ENCODE measurements at regions not wholly inside any gene's neighbourhood (a gene's known extent, or its start where the extent isn't known, plus 50 kb on each side); places are given as distances from the start of the nearest gene placed in this dataset.
"Not testable (repeated sequence)": the region's sequence is repeated elsewhere in the genome, so short reads cannot be mapped to it uniquely, and the experiment has no call there.

DNA sequence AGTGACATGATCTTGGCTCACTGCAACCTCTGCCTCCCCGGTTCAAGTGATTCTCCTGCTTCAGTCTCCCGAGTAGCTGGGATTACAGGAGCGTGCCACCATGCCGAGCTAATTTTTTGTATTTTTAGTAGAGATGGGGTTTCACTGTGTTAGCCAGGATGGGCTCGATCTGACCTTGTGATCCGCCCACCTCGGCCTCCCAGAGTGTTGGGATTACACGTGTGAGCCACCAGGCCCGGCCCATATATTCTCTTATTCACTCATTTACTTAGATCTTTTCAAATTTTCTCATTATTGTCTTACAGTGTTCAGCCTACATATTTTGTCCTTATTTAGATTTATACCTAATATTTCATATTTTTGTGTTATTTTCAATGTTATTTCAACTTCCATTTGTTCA is 410.7 kb downstream of the CCSER2 start:
- H3K4me3 Mint-ChIP-seq; H3K9me3 Mint-ChIP-seq; intact Hi-C loops (cut with micrococcal nuclease); H3K27me3 Mint-ChIP-seq (ENCODE audit: low read depth); H3K4me1 Mint-ChIP-seq (ENCODE audit: low read depth); H3K27ac Mint-ChIP-seq; DNase-seq; CTCF ChIA-PET; H3K36me3 Mint-ChIP-seq (ENCODE audit: low read depth): not testable (repeated sequence)

DNA sequence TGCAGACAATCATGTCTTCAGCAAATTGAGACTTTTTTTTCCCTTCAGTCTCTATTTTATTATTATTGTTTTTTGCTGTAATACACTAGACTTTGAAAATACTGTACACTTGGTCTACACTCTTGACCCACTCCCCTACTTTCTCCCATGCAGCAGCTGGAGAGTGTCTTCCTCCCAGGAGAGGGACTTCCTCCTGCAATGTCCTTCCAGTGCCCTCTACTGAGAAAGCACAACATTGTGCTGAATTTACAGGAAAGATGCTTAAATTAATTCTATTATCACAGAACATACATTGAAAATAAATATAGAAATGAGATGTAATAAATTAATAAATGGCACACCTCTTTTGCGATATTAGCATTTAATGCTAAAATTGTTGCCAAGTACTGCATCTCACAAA is 411.3 kb downstream of the CCSER2 start:
- Mint-ChIP-seq H3K4me3 (no peak overlapping the region), H3K36me3 (ENCODE audit: low read depth) (no peaks in the 10 kb centered on the region), H3K9me3 (peaks cover 3% of the 10 kb centered on the region), H3K4me1 (ENCODE audit: low read depth) (no peaks in the 10 kb centered on the region), H3K27me3 (ENCODE audit: low read depth) (peaks cover 3% of the 10 kb centered on the region), H3K27ac (no peak overlapping the region)
- intact Hi-C loops (cut with micrococcal nuclease), result no loop called here
- no peak for DNase-seq
- CTCF ChIA-PET, result no interaction called here

DNA sequence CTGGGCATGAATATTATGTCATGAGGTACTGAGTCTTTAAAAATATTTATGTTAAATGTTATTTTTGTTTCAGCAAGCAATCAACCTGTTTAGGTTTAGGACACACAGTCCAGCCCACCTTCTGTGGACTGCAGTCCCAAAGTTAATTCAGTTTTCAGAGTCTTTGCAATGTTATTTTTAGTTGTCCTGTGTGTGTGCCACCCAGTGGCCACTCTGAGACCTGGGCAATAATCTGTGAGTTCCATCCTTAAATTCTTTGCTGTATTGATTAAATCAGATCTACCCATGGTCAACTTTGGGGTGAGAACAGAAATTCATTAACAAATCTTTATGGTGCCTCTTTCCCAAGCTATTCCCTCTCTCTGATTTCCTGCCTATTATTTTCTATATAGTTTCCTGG is 415.1 kb downstream of the CCSER2 start:
- Mint-ChIP-seq H3K27ac (no peak overlapping the region), H3K4me3 (no peak overlapping the region), H3K36me3 (ENCODE audit: low read depth) (no peaks in the 10 kb centered on the region), H3K27me3 (ENCODE audit: low read depth) (peaks cover 6% of the 10 kb centered on the region), H3K4me1 (ENCODE audit: low read depth) (no peaks in the 10 kb centered on the region), H3K9me3 (peaks cover 3% of the 10 kb centered on the region)
- no peak for DNase-seq
- intact Hi-C loops (cut with micrococcal nuclease), result loop anchor here (1.0 kb wide), 1 partner anchor 203 kb away; no protein-coding TSS in a partner anchor
- CTCF ChIA-PET, result no interaction called here

DNA sequence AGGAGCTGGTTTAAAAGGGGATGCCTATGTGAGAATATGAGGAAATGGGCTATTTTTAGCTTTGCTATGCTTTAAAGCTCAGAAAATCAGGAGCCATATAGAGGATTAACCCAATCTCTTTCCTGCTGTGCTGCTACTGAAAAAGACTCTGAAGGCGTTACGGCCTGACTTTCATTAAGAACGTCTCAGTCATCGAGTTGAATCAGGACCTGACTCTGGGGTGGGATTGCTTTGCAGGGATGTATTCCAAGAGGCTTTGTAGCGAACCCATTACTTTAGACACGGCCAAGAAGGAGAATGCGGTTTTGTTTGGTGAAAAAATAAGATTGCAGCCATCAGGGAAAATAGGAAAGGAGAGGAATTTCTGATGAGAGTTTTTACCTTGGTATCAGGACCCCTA is 426.9 kb downstream of the CCSER2 start:
- no peak overlapping the region for H3K27ac Mint-ChIP-seq
- H3K4me1 Mint-ChIP-seq (ENCODE audit: low read depth), result no peaks in the 10 kb centered on the region

DNA sequence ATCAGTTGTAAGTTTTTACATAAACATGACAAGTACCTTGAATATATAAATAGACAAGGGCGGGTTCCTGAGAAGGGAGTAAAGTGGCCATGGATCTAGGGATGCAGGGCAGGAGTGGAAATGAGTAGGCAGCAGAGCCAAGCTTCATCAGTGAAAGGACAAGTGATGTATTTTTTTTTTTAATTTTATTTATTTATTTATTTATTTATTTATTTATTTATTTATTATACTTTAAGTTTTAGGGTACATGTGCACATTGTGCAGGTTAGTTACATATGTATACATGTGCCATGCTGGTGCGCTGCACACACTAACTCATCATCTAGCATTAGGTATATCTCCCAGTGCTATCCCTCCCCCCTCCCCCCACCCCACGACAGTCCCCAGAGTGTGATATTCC is 428.3 kb downstream of the CCSER2 start:
- H3K27me3 Mint-ChIP-seq (ENCODE audit: low read depth), result not testable (repeated sequence)

More for the DNA sequence above, 426.9 kb downstream of the CCSER2 start:
- CTCF ChIA-PET, result no interaction called here
- Mint-ChIP-seq H3K9me3 (no peaks in the 10 kb centered on the region), H3K27me3 (ENCODE audit: low read depth) (no peaks in the 10 kb centered on the region), H3K36me3 (ENCODE audit: low read depth) (no peaks in the 10 kb centered on the region), H3K4me3 (no peak overlapping the region)
- no peak for DNase-seq
- intact Hi-C loops (cut with micrococcal nuclease), result no loop called here

DNA sequence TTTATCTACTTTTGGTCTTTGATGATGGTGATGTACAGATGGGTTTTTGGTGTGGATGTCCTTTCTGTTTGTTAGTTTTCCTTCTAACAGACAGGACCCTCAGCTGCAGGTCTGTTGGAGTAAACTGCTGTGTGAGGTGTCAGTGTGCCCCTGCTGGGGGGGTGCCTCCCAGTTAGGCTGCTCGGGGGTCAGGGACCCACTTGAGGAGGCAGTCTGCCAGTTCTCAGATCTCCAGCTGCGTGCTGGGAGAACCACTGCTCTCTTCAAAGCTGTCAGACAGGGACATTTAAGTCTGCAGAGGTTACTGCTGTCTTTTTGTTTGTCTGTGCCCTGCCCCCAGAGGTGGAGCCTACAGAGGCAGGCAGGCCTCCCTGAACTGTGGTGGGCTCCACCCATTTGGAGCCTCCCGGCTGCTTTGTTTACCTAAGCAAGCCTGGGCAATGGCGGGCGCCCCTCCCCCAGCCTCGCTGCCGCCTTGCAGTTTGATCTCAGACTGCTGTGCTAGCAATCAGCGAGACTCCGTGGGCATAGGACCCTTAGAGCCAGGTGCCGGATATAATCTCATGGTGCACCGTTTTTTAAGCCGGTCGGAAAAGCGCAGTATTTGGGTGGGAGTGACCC is 433.7 kb downstream of the CCSER2 start:
- H3K9me3 Mint-ChIP-seq; CTCF ChIA-PET; H3K4me1 Mint-ChIP-seq (ENCODE audit: low read depth); DNase-seq; H3K4me3 Mint-ChIP-seq; H3K27ac Mint-ChIP-seq; H3K36me3 Mint-ChIP-seq (ENCODE audit: low read depth); H3K27me3 Mint-ChIP-seq (ENCODE audit: low read depth); intact Hi-C loops (cut with micrococcal nuclease): not testable (repeated sequence)

More for the DNA sequence above, 428.3 kb downstream of the CCSER2 start:
- H3K36me3 Mint-ChIP-seq (ENCODE audit: low read depth); DNase-seq; intact Hi-C loops (cut with micrococcal nuclease); H3K9me3 Mint-ChIP-seq; H3K27ac Mint-ChIP-seq; H3K4me1 Mint-ChIP-seq (ENCODE audit: low read depth); CTCF ChIA-PET; H3K4me3 Mint-ChIP-seq: not testable (repeated sequence)

DNA sequence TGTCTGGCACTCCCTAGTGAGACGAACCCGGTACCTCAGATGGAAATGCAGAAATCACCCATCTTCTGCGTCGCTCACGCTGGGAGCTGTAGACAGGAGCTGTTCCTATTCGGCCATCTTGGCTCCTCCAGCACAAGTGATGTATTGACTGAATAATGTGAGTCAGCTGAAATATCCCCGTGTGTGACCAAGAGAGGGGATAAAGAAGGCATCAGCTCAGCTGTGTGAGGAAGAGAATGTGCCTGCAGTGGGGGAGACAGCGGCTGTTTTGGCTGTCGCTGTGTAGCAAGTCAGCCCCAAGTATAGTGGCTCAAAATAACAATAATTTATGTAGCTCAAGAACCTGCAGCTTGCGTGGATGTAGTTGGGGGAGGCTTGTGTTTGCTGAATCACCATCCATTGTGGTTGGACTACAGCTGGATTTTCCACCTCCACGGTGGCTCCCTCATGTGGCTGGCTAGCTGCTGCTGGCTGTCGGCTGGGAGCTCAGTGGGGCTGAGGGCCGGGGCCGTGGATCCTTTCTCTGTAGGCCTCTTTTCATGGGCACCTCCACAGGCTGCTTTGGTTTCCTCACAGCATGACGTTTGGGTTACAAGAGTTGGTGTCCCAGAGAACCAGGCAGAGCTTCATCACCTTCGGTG is 434.5 kb downstream of the CCSER2 start:
- no peak for DNase-seq
- Mint-ChIP-seq H3K27ac (no peak overlapping the region), H3K9me3 (no peaks in the 10 kb centered on the region), H3K4me1 (ENCODE audit: low read depth) (no peaks in the 10 kb centered on the region), H3K27me3 (ENCODE audit: low read depth) (peaks cover 3% of the 10 kb centered on the region), H3K4me3 (no peak overlapping the region), H3K36me3 (ENCODE audit: low read depth) (no peaks in the 10 kb centered on the region)
- CTCF ChIA-PET, result no interaction called here
- intact Hi-C loops (cut with micrococcal nuclease), result no loop called here

DNA sequence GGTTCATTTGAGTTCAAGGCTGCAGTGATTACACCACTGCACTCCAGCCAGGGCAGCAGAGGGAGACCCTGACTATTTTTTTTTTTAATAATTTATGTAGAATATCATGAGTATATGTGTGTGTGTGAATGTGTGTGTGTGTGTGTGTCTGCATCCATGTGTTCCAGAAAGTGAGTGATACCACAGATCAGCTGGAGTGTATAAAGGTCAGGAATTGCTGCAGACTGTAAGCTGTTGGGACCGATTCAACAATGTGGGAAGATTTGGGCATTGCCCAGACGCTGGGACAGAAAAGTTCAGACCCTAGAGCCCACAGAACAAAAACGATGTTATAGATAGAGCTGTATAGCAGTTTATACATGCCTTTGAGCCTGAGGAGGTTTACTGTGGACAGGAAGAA is 435.6 kb downstream of the CCSER2 start:
- DNase-seq, result no peak
- Mint-ChIP-seq H3K9me3 (no peaks in the 10 kb centered on the region), H3K27me3 (ENCODE audit: low read depth) (peaks cover 3% of the 10 kb centered on the region), H3K27ac (no peak overlapping the region), H3K4me3 (no peak overlapping the region), H3K36me3 (ENCODE audit: low read depth) (no peaks in the 10 kb centered on the region), H3K4me1 (ENCODE audit: low read depth) (no peaks in the 10 kb centered on the region)
- intact Hi-C loops (cut with micrococcal nuclease), result no loop called here
- CTCF ChIA-PET, result no interaction called here

DNA sequence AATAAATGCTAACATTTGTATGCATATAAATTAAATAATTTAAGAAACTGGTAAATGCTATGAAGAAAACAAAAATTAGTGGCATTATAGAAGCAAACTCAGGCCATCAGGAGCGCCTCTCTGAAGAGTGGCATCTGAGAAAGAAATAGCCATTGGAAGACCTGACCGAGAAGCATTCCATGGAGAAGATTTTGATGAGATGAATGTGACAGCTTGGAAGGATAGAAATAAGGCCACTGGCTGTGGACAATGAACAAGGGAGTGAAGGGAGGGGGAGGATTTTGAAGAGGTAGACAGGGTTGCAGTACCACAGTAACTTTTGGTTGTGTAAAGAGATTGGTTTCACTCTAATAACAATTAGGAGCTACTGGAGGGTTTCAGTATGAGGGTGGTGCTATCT is 436.7 kb downstream of the CCSER2 start:
- H3K4me1 Mint-ChIP-seq (ENCODE audit: low read depth), result no peaks in the 10 kb centered on the region
- no peaks in the 10 kb centered on the region for H3K36me3 Mint-ChIP-seq (ENCODE audit: low read depth)
- CTCF ChIA-PET, result no interaction called here
- H3K27me3 Mint-ChIP-seq (ENCODE audit: low read depth), result peaks cover 3% of the 10 kb centered on the region
- DNase-seq, result no peak
- no peak overlapping the region for H3K4me3 Mint-ChIP-seq
- H3K9me3 Mint-ChIP-seq, result no peaks in the 10 kb centered on the region
- intact Hi-C loops (cut with micrococcal nuclease), result no loop called here
- no peak overlapping the region for H3K27ac Mint-ChIP-seq

DNA sequence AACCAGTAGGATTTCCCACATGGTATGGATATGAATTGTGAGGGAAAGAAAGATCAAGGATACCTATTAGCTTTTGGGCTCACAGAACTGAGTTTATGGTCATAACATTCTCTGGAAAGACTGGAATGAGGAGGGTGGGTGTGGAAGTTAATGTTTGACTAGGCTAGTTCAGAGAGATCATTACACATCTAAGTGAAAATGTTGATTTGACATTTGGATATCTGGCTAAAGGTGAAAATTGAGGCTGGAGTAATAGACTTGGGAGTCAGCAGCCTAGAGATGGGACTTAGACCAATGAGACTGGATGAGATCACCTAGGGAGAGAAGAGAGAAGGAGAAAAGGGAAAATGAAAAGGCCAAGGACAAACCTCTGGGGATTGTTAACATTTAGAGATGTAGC is 437.3 kb downstream of the CCSER2 start:
- CTCF ChIA-PET, result interaction anchor here (0.6 kb wide), 1 partner anchor 125 kb away, joined by 3 read pairs; no protein-coding TSS in a partner anchor
- Mint-ChIP-seq H3K27ac (no peak overlapping the region), H3K27me3 (ENCODE audit: low read depth) (peaks cover 3% of the 10 kb centered on the region), H3K9me3 (no peaks in the 10 kb centered on the region), H3K36me3 (ENCODE audit: low read depth) (no peaks in the 10 kb centered on the region), H3K4me1 (ENCODE audit: low read depth) (no peaks in the 10 kb centered on the region), H3K4me3 (no peak overlapping the region)
- intact Hi-C loops (cut with micrococcal nuclease), result no loop called here
- no peak for DNase-seq

DNA sequence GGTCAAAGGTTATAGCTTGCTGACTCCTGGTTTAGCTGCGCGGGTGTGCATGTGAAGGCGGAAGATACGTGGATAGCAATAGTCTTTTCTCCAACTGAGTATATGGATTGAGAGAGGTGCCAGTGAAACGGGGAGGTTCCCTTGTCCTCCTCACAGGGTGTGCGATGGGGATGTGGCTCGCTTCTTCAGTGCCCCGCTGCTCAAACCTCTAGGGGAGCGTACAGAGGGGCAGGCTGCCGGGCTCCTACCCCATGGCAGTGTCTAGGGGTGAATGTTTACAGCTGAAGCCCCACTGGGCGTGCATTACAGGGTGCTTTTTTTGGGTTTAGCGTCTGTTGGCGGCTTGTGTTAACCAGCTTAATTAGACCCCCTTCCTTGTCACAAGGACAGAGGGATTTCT is 438.5 kb downstream of the CCSER2 start:
- no peaks in the 10 kb centered on the region for H3K9me3 Mint-ChIP-seq
- intact Hi-C loops (cut with micrococcal nuclease), result no loop called here
- CTCF ChIA-PET, result no interaction called here

DNA sequence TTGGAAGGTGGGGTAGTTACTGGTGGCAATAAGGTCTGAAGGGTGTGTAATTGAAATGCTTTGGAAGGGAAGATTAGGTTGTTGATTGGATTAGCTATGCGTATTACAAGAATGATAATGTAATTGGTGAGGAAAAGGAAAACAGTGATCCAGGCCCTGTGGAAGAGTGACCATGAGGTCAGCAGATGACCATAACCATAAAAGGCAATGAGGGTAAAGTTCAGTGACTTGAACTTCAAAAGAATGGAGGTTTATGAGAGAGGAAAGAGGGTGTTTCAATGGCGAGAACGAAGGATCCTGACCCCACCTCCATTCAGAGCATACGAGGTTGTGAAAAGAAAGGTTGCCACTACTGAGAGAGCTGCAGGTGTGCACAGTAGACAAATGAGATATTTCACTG is 439.7 kb downstream of the CCSER2 start:
- no peak for DNase-seq
- H3K9me3 Mint-ChIP-seq, result no peaks in the 10 kb centered on the region
- H3K36me3 Mint-ChIP-seq (ENCODE audit: low read depth), result no peaks in the 10 kb centered on the region
- no peaks in the 10 kb centered on the region for H3K4me1 Mint-ChIP-seq (ENCODE audit: low read depth)
- CTCF ChIA-PET, result no interaction called here
- intact Hi-C loops (cut with micrococcal nuclease), result no loop called here
- H3K4me3 Mint-ChIP-seq, result no peak overlapping the region
- H3K27me3 Mint-ChIP-seq (ENCODE audit: low read depth), result peaks cover 3% of the 10 kb centered on the region
- H3K27ac Mint-ChIP-seq, result no peak overlapping the region

More for the DNA sequence above, 438.5 kb downstream of the CCSER2 start:
- H3K4me1 Mint-ChIP-seq (ENCODE audit: low read depth), result no peaks in the 10 kb centered on the region
- H3K27me3 Mint-ChIP-seq (ENCODE audit: low read depth), result peaks cover 3% of the 10 kb centered on the region
- no peak overlapping the region for H3K4me3 Mint-ChIP-seq
- no peak for DNase-seq
- H3K27ac Mint-ChIP-seq, result no peak overlapping the region
- H3K36me3 Mint-ChIP-seq (ENCODE audit: low read depth), result no peaks in the 10 kb centered on the region

DNA sequence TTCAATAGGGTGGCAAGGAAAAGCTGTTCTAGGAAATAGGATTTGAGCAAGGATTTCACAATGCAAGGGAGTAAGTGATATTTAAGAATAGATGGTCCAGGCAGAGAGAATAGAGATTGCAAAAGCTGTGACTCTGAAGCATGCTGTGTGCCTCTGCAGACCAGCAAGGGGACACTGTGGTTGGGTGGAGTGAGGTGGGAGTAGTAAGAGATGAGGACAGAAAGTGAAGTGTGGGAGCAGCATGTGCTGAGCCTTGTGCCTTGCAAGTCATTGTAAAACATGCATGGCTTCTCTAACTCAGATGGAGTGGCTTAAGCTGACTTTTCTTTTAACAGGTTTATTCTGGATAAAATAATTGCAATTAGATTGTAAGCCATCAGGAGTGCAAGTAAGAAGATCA is 442.4 kb downstream of the CCSER2 start:
- H3K27ac Mint-ChIP-seq, result no peak overlapping the region
- H3K36me3 Mint-ChIP-seq (ENCODE audit: low read depth), result no peaks in the 10 kb centered on the region
- CTCF ChIA-PET, result no interaction called here
- DNase-seq, result no peak
- no peak overlapping the region for H3K4me3 Mint-ChIP-seq
- H3K27me3 Mint-ChIP-seq (ENCODE audit: low read depth), result peaks cover 3% of the 10 kb centered on the region
- intact Hi-C loops (cut with micrococcal nuclease), result no loop called here
- no peaks in the 10 kb centered on the region for H3K9me3 Mint-ChIP-seq
- H3K4me1 Mint-ChIP-seq (ENCODE audit: low read depth), result no peaks in the 10 kb centered on the region
